ENCODE measurements at regions not wholly inside any gene's neighbourhood (a gene's known extent, or its start where the extent isn't known, plus 50 kb on each side); places are given as distances from the start of the nearest gene placed in this dataset.

GRCh38 chr1:214174508-214175199 is 106.3 kb upstream of the SMYD2 start:
- Histone ChIP-seq H3K79me2 (ENCODE audit: insufficient read depth, low read length) (no peaks in the 10 kb centered on the region), H2BK15ac (ENCODE audit: low read depth, low read length) (no peak overlapping the region), H2BK5ac (ENCODE audit: insufficient read length, low read length) (no peak overlapping the region), H4K8ac (replicated peaks; ENCODE audit: insufficient read length, low read depth, low read length) (no peak overlapping the region), H2BK20ac (ENCODE audit: low read depth, low read length, poor library complexity, severe bottlenecking) (no peak overlapping the region), H3K27me3 (ENCODE audit: insufficient read depth, low read length) (no peaks in the 10 kb centered on the region), H3K9me3 (ENCODE audit: control insufficient read depth, low read depth, low read length) (no peaks in the 10 kb centered on the region), H3K14ac (ENCODE audit: insufficient read depth, low read length) (no peak overlapping the region), H4K91ac (ENCODE audit: insufficient read length, low read depth, low read length) (no peak overlapping the region), H3K4me2 (ENCODE audit: insufficient read depth, insufficient read length, low read length) (no peak overlapping the region), H3K56ac (ENCODE audit: insufficient read length, low read depth, low read length) (no peak overlapping the region), H3K79me1 (ENCODE audit: insufficient read depth, low read depth, low read length, poor library complexity, severe bottlenecking) (no peaks in the 10 kb centered on the region), H2AFZ (ENCODE audit: low read length) (no peak overlapping the region), H2BK120ac (ENCODE audit: low read depth, low read length, poor library complexity, severe bottlenecking) (no peak overlapping the region), H2AK5ac (ENCODE audit: insufficient read length, low read length) (no peak overlapping the region), H2BK12ac (ENCODE audit: insufficient read length, low read depth, low read length) (no peak overlapping the region), H3K9ac (ENCODE audit: extremely low read depth, insufficient read length, low read length) (no peak overlapping the region), H3K27ac (ENCODE audit: insufficient read length, low read depth, low read length) (no peak overlapping the region), H4K5ac (ENCODE audit: insufficient read length, low read depth, low read length) (no peak overlapping the region), H3T11ph (ENCODE audit: low read length) (no peak overlapping the region), H3K4ac (ENCODE audit: low read depth, low read length) (no peak overlapping the region), H3K18ac (ENCODE audit: insufficient read length, low read depth, low read length) (no peak overlapping the region), H3K23ac (ENCODE audit: insufficient read length, low read depth, low read length) (no peak overlapping the region), H3K23me2 (ENCODE audit: insufficient read length, low read depth, low read length, poor library complexity, severe bottlenecking) (no peaks in the 10 kb centered on the region), H4K20me1 (ENCODE audit: control insufficient read depth, insufficient read depth, insufficient read length) (no peaks in the 10 kb centered on the region), H3K4me1 (ENCODE audit: insufficient read depth, low read length) (no peaks in the 10 kb centered on the region)
- no peaks in the 10 kb centered on the region for H3K4me1 Mint-ChIP-seq
- H3K27ac Mint-ChIP-seq, result no peak overlapping the region
- no CpG with 5 or more reads among the region's 2 CpGs for WGBS (ENCODE audit: extremely low coverage, insufficient read length, low lambda C conversion rate)
- H3K27me3 Mint-ChIP-seq (ENCODE audit: low read depth), result peaks cover 2% of the 10 kb centered on the region
- no peak for DNase-seq
- H3K36me3 Mint-ChIP-seq (ENCODE audit: insufficient read depth in 1 of 3, low read depth in 3 of 3), result no peaks in the 10 kb centered on the region
- no peaks in the 10 kb centered on the region for H3K9me3 Mint-ChIP-seq
- no peak for TF ChIP-seq CTCF (conservative IDR thresholded peaks at IDR 0.05)
- no peak overlapping the region for H3K4me3 Mint-ChIP-seq

All from H9 (cell line).